Transverse colon (tissue), 4 donors: ENCODE measurements at regions not wholly inside any gene's neighbourhood (a gene's known extent, or its start where the extent isn't known, plus 50 kb on each side); places are given as distances from the start of the nearest gene placed in this dataset.
"Not testable (repeated sequence)": the region's sequence is repeated elsewhere in the genome, so short reads cannot be mapped to it uniquely, and the experiment has no call there.

Source experiments
- DNase-seq: peaks from one replicate; pipeline ENCODE4 v3.0.0-alpha.2; 2019
- H3K27ac ChIP-seq, 4 donors: fragments of 200-600 bp; sonication (generic); 2 replicates each; pipeline ENCODE4 v1.5.1; 2016 to 2018; ENCODE audit warnings: inconsistent platforms in 4 of 4
- H3K27me3 ChIP-seq: fragments of 200-600 bp; sonication (generic); 2 replicates; pipeline ENCODE4 v1.5.1; 2017; ENCODE audit warnings: inconsistent platforms
- H3K36me3 ChIP-seq, 4 donors: fragments of 200-600 bp; sonication (generic); 2 replicates each; pipeline ENCODE4 v1.5.1; 2017 to 2019; ENCODE audit warnings: inconsistent platforms in 4 of 4
- H3K4me1 ChIP-seq, 4 donors: fragments of 200-600 bp; sonication (generic); 2 replicates each; pipeline ENCODE4 v1.5.1; 2017 to 2020; ENCODE audit warnings: inconsistent platforms in 4 of 4
- H3K4me3 ChIP-seq, 4 donors: fragments of 200-600 bp; sonication (generic); 1 replicate in 1 of 4; 2 replicates in 3 of 4; pipeline versions ENCODE4 v1.5.1 to v1.6.1; 2017 to 2019; ENCODE audit warnings: inconsistent platforms in 4 of 4
- H3K9me3 ChIP-seq, 2 donors: fragments of 200-600 bp; sonication (generic); 2 replicates each; pipeline ENCODE4 v1.5.1; 2017 to 2019; ENCODE audit warnings: inconsistent platforms in 2 of 2
- EP300 ChIP-seq: sonication (generic); formaldehyde crosslinking; IDR thresholded peaks from one replicate; pipeline ENCODE4 v1.6.1; 2017; ENCODE audit warnings: antibody characterized with exemption, low read depth
- POLR2A ChIP-seq: fragments of 450-650 bp; IDR thresholded peaks from one replicate; pipeline ENCODE4 v1.6.1; 2016; ENCODE audit warnings: antibody characterized with exemption, mild to moderate bottlenecking, moderate library complexity
- POLR2AphosphoS5 ChIP-seq, 3 donors: sonication (generic); formaldehyde crosslinking; IDR thresholded peaks; one replicate each; pipeline ENCODE4 v1.6.1; 2016; ENCODE audit warnings: antibody characterized with exemption in 3 of 3
- WGBS, 2 donors: methylation state at CpG; one replicate each; pipeline ENCODE4 v1.1.5; 2018; ENCODE audit warnings: low coverage in 1 of 2; 5-methylcytosine and 5-hydroxymethylcytosine counted together
- in situ Hi-C, 4 donors: fragments of 200-750 bp; cut with MboI; loops; one replicate each; pipeline versions ENCODE4 v1.15.0 to v1.15.1; 2017; ENCODE audit warnings: low sequenced_read_pairs in 3 of 4, low pct_ligation_motif_present in 1 of 4, low pct_unique_long_range_greater_than_20kb in 1 of 4
- intact Hi-C: fragments of 100-400 bp; cut with DNase I; formaldehyde crosslinking; loops from one replicate; pipeline ENCODE4 v1.15.1; 2023; ENCODE audit warnings: low total_unique reads
- TF ChIP-seq, protein P1 (sequence below), 5 experiments: fragments of 200-600 bp in 3 of 5; fragments of 450-650 bp in 2 of 5; sonication (generic) in 3 of 5; IDR thresholded peaks; 1 replicate in 2 of 5; 2 replicates in 3 of 5; pipeline ENCODE4 v1.5.1; 2016 to 2017; ENCODE audit warnings: antibody characterized with exemption in 5 of 5, inconsistent platforms in 3 of 5, mild to moderate bottlenecking in 2 of 5, moderate library complexity in 1 of 5

DNA sequence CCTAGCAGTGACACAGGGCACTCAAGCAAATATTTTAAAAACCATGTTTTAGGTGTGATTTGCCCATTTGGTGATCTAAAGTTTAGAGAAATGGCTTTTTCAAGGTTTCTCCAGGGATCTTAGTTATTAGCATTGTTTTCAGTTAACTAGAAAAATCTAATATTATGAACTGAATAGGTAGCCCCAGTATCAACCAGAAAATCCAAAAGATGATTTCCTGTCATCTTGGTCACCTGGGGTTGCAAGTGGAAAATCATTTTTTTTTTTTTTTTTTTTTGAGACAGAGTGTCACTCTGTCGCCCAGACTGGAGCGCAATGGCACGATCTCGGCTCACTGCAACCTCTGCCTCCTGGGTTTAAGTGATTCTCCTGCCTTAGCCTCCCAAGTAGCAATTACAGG is 106.6 kb upstream of the FMN2 start:
- no peaks in the 10 kb centered on the region for H3K27me3 ChIP-seq
- in situ Hi-C loops (no loop called here), intact Hi-C loops (no loop called here)
- no peak overlapping the region for H3K4me3 ChIP-seq
- no peaks in the 10 kb centered on the region for H3K9me3 ChIP-seq
- no peaks in the 10 kb centered on the region for H3K36me3 ChIP-seq
- 93 to 100% methylated on average over 1 to 4 of the region's 4 CpGs for WGBS, 2 donors
- TF ChIP-seq POLR2A (no peak), EP300 (no peak), POLR2AphosphoS5 (IDR thresholded peaks at IDR 0.05) (no peak)
- TF ChIP-seq, protein P1, sequence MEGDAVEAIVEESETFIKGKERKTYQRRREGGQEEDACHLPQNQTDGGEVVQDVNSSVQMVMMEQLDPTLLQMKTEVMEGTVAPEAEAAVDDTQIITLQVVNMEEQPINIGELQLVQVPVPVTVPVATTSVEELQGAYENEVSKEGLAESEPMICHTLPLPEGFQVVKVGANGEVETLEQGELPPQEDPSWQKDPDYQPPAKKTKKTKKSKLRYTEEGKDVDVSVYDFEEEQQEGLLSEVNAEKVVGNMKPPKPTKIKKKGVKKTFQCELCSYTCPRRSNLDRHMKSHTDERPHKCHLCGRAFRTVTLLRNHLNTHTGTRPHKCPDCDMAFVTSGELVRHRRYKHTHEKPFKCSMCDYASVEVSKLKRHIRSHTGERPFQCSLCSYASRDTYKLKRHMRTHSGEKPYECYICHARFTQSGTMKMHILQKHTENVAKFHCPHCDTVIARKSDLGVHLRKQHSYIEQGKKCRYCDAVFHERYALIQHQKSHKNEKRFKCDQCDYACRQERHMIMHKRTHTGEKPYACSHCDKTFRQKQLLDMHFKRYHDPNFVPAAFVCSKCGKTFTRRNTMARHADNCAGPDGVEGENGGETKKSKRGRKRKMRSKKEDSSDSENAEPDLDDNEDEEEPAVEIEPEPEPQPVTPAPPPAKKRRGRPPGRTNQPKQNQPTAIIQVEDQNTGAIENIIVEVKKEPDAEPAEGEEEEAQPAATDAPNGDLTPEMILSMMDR (IDR thresholded peaks at IDR 0.05): no peak
- no peak for DNase-seq
- no peak overlapping the region for H3K27ac ChIP-seq
- no peaks in the 10 kb centered on the region for H3K4me1 ChIP-seq

DNA sequence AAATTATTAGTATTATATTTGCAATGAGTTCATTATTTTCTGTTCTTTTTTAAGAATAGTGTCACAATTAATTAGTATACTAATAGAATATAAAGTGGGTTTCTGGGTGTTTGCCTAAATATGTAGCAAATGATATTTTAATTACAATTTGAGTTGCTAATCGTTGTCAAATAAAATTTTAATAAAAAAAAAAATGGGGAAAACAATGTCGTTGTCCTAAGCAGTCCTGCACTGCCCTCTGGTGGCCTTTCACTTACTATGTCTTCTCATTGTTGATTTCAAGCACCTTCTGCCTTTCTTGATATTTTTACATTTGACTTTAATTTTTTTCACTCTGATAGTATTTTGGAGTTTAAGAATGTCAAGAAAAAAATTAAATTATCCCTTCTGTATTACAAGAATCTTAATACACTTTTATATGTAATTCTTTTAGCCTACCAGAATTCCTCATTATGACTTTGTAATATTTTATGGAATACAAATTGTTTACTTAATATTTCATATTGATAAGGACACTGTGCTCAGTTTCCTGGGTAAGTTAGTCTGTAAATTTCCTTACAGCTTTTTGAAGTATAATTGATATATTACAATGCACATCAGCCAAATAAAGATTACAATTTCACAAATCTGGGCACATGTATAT is 104.5 kb upstream of the FMN2 start:
- WGBS, 2 donors: 0 to 2% methylated on average over 2 of the region's 2 CpGs
- Histone ChIP-seq H3K36me3 (no peaks in the 10 kb centered on the region), H3K4me1 (no peaks in the 10 kb centered on the region), H3K4me3 (no peak overlapping the region), H3K27ac (no peak overlapping the region), H3K27me3 (no peaks in the 10 kb centered on the region), H3K9me3 (no peaks in the 10 kb centered on the region)
- peak; percentile 52 for DNase-seq
- intact Hi-C loops (loop anchor here (2.0 kb wide), 1 partner anchor 34 kb away; no protein-coding TSS in a partner anchor), in situ Hi-C loops (no loop called here)
- TF ChIP-seq EP300 (no peak), POLR2AphosphoS5 (IDR thresholded peaks at IDR 0.05) (no peak), POLR2A (no peak)
- TF ChIP-seq, protein P1 (IDR thresholded peaks at IDR 0.05): peak; percentile 49 to 78 (median 76)

DNA sequence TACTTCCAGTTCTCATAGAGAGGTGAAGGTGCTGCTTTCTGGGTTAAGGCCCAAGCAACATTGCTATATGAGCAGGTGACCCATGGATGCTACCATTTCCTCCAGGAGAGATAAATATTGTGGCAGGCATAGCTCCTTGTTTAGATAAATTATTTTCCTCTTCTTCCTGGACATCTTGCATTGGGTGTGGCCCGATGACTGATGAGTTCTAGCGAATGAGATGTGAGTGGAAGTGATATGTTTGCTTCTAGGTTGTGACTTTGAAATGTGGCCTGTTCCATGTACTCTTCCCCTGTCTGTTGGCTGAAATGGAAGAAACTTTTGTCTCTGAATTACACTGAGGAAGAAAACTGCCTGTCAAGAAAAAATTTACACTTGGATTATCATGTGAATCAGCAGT is 101.7 kb upstream of the FMN2 start:
- no peak for TF ChIP-seq POLR2AphosphoS5 (IDR thresholded peaks at IDR 0.05)
- no peak for TF ChIP-seq POLR2A
- TF ChIP-seq, protein P1 (IDR thresholded peaks at IDR 0.05): no peak
- TF ChIP-seq EP300: no peak
- WGBS, 2 donors: 69% methylated on average over 2 of the region's 2 CpGs; no CpG with 5 or more reads in 1 of the 2 donors
- intact Hi-C loops (no loop called here), in situ Hi-C loops (no loop called here)
- Histone ChIP-seq H3K4me3 (no peak overlapping the region), H3K4me1 (no peaks in the 10 kb centered on the region), H3K27me3 (peaks cover 8% of the 10 kb centered on the region), H3K9me3 (no peaks in the 10 kb centered on the region), H3K27ac (no peak overlapping the region), H3K36me3 (no peaks in the 10 kb centered on the region)
- no peak for DNase-seq

DNA sequence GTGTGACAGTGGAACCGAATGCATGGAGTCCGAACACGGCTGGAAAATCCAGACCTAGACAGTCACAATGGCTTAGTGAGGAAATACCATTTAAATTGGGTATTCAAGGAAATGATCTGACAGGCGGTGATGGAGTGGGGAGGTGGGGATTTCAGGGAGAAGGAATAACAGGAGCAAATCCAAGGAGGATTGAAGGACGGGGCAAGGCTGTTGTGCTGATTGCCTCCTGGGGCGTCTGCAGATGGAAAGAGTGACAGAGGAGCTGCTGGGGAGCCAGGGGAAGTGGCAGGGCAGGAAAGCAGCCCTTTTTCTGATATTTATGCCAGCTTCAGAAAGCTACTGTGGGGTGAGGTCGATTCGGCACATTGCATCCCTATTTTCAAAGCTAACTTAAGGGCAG is 99.1 kb upstream of the FMN2 start:
- H3K9me3 ChIP-seq, H3K36me3 ChIP-seq, intact Hi-C loops, DNase-seq, in situ Hi-C loops, H3K4me1 ChIP-seq, H3K4me3 ChIP-seq, H3K27ac ChIP-seq: not testable (repeated sequence)
- peaks cover 34% of the 10 kb centered on the region for H3K27me3 ChIP-seq
- 67 to 80% methylated on average over 3 to 8 of the region's 8 CpGs for WGBS, 2 donors

DNA sequence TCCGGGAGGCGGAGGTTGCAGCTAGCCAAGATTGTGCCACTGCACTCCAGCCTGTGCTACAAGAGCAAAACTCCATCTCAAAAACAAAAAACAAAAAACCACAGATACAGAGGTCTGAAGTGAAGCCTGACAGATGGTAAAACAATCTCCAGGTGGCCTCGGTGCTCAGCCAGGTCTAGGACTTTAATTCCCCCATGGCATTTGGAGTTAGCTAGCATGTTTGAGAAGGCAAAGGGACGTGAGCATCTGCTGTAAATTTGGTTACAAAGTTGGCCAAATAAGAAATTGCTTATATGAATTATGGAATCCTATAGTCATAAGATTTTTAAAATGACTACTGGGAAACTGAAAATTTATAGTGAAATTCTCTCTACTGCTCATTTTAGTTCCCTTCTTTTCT is 98.3 kb upstream of the FMN2 start:
- WGBS, 2 donors: 68 to 83% methylated on average over 2 to 4 of the region's 4 CpGs
- no peak overlapping the region for H3K4me3 ChIP-seq
- no peak for DNase-seq
- H3K9me3 ChIP-seq: no peaks in the 10 kb centered on the region
- TF ChIP-seq POLR2A (no peak), POLR2AphosphoS5 (IDR thresholded peaks at IDR 0.05) (no peak), EP300 (no peak)
- TF ChIP-seq, protein P1 (IDR thresholded peaks at IDR 0.05): no peak
- intact Hi-C loops: no loop called here
- H3K27ac ChIP-seq: no peak overlapping the region
- H3K36me3 ChIP-seq: no peaks in the 10 kb centered on the region
- peaks cover 42% of the 10 kb centered on the region for H3K27me3 ChIP-seq
- in situ Hi-C loops: no loop called here
- peaks cover 0 to 11% (median 6%) of the 10 kb centered on the region in 4 donors for H3K4me1 ChIP-seq
